WTC11 (cell line): ENCODE measurements at regions not wholly inside any gene's neighbourhood (a gene's known extent, or its start where the extent isn't known, plus 50 kb on each side); places are given as distances from the start of the nearest gene placed in this dataset.

ENCODE experiments used
- ATAC-seq: fragments of 200-7000 bp; cut with Tn5 transposase; 2 replicates; pipeline ENCODE4 v1.10.0; 2021; ENCODE audit warnings: mild to moderate bottlenecking, moderate library complexity
- CTCF ChIA-PET: fragments of 300-600 bp; sonication (Branson Sonifier 250); formaldehyde crosslinking; loops from one replicate; lab custom pipeline; 2021; ENCODE audit warnings: antibody characterized with exemption; lab: Charles Lee
- POLR2A ChIA-PET: fragments of 350-600 bp; sonication (Branson Sonifier 250); formaldehyde crosslinking; loops from one replicate; lab custom pipeline; 2021; ENCODE audit warnings: antibody characterized with exemption; lab: Charles Lee
- DNase-seq: peaks from one replicate; pipeline ENCODE4 v3.0.0; 2021; ENCODE audit warnings: low spot score
- H3K27ac Mint-ChIP-seq: 2 replicates; pipeline ENCODE4 v1.8.0; 2021; ENCODE audit warnings: mixed read lengths
- H3K27me3 Mint-ChIP-seq: 2 replicates; pipeline ENCODE4 v1.8.0; 2021; ENCODE audit warnings: low read depth, mild to moderate bottlenecking, moderate library complexity, mixed read lengths
- H3K36me3 Mint-ChIP-seq: 2 replicates; pipeline ENCODE4 v1.8.0; 2021; ENCODE audit warnings: mixed read lengths
- H3K4me1 Mint-ChIP-seq: 2 replicates; pipeline ENCODE4 v1.8.0; 2022; ENCODE audit warnings: mixed read lengths
- H3K4me3 Mint-ChIP-seq: 2 replicates; pipeline ENCODE4 v1.8.0; 2021; ENCODE audit warnings: mild to moderate bottlenecking, moderate library complexity, mixed read lengths
- H3K9me3 Mint-ChIP-seq: 2 replicates; pipeline ENCODE4 v1.8.0; 2021; ENCODE audit warnings: mixed read lengths
- ATF1 ChIP-seq: sonication (generic); formaldehyde crosslinking; IDR thresholded peaks from 2 replicates; pipeline ENCODE4 v1.8.1; 2023; ENCODE audit warnings: mild to moderate bottlenecking, moderate library complexity, missing genetic modification reagents
- ELF4 ChIP-seq: sonication (generic); formaldehyde crosslinking; IDR thresholded peaks from 2 replicates; pipeline ENCODE4 v1.8.1; 2022; ENCODE audit warnings: low read depth, mild to moderate bottlenecking, moderate library complexity, missing genetic modification reagents
- ESRRA ChIP-seq: sonication (generic); formaldehyde crosslinking; IDR thresholded peaks from 2 replicates; pipeline ENCODE4 v1.8.1; 2022; ENCODE audit warnings: mild to moderate bottlenecking, missing genetic modification reagents, borderline replicate concordance
- FOXJ3 ChIP-seq: sonication (generic); formaldehyde crosslinking; IDR thresholded peaks from 2 replicates; pipeline ENCODE4 v1.9.0; 2021; ENCODE audit warnings: missing genetic modification reagents, mild to moderate bottlenecking, borderline replicate concordance
- GTF2I ChIP-seq: fragments of 250-450 bp; sonication (Bioruptor Pico); conservative IDR thresholded peaks from 2 replicates; pipeline ENCODE4 v1.4.0; 2021; ENCODE audit warnings: mild to moderate bottlenecking
- HMGA2 ChIP-seq: fragments of 250-450 bp; sonication (Bioruptor Pico); IDR thresholded peaks from 2 replicates; pipeline ENCODE4 v1.4.0; 2021; ENCODE audit warnings: mild to moderate bottlenecking, moderate library complexity
- SOX15 ChIP-seq: fragments of 250-450 bp; sonication (Bioruptor Pico); IDR thresholded peaks from 2 replicates; pipeline ENCODE4 v1.9.0; 2021; ENCODE audit warnings: mild to moderate bottlenecking
- ZBTB21 ChIP-seq: sonication (generic); formaldehyde crosslinking; IDR thresholded peaks from 2 replicates; pipeline ENCODE4 v1.8.1; 2023; ENCODE audit warnings: mild to moderate bottlenecking, missing genetic modification reagents, borderline replicate concordance
- ZNF121 ChIP-seq: sonication (generic); formaldehyde crosslinking; IDR thresholded peaks from 2 replicates; pipeline ENCODE4 v1.8.0; 2023; ENCODE audit warnings: missing genetic modification reagents
- ZNF219 ChIP-seq: sonication (generic); formaldehyde crosslinking; IDR thresholded peaks from 2 replicates; pipeline ENCODE4 v1.8.0; 2023; ENCODE audit warnings: missing genetic modification reagents, mild to moderate bottlenecking, borderline replicate concordance
- ZNF232 ChIP-seq: sonication (generic); formaldehyde crosslinking; IDR thresholded peaks from 2 replicates; pipeline ENCODE4 v1.8.0; 2022; ENCODE audit warnings: mild to moderate bottlenecking, missing genetic modification reagents
- ZNF416 ChIP-seq: fragments of 250-450 bp; sonication (Bioruptor Pico); IDR thresholded peaks from 2 replicates; pipeline ENCODE4 v1.9.0; 2021; ENCODE audit warnings: mild to moderate bottlenecking, inconsistent platforms
- TF ChIP-seq, protein P1 (sequence below): sonication (generic); formaldehyde crosslinking; IDR thresholded peaks from 2 replicates; pipeline ENCODE4 v1.8.1; 2022; ENCODE audit warnings: low read depth, mild to moderate bottlenecking, moderate library complexity, missing genetic modification reagents, borderline replicate concordance
- TF ChIP-seq, protein P2 (sequence below): sonication (generic); formaldehyde crosslinking; IDR thresholded peaks from 2 replicates; pipeline ENCODE4 v1.8.1; 2023; ENCODE audit warnings: mild to moderate bottlenecking, moderate library complexity, missing genetic modification reagents
- TF ChIP-seq, protein P3 (sequence below): fragments of 250-450 bp; sonication (Bioruptor Pico); IDR thresholded peaks from 2 replicates; pipeline ENCODE4 v1.8.0; 2021; ENCODE audit warnings: mild to moderate bottlenecking
- TF ChIP-seq, protein P4 (sequence below): sonication (generic); formaldehyde crosslinking; IDR thresholded peaks from 2 replicates; pipeline ENCODE4 v1.8.1; 2022; ENCODE audit warnings: missing genetic modification reagents, borderline replicate concordance
- TF ChIP-seq, protein P5 (sequence below): sonication (generic); formaldehyde crosslinking; IDR thresholded peaks from 2 replicates; pipeline ENCODE4 v1.8.1; 2022; ENCODE audit warnings: mild to moderate bottlenecking, moderate library complexity, missing genetic modification reagents
- TF ChIP-seq, protein P6 (sequence below): sonication (generic); formaldehyde crosslinking; IDR thresholded peaks from 2 replicates; pipeline ENCODE4 v1.8.0; 2023; ENCODE audit warnings: mild to moderate bottlenecking, missing genetic modification reagents

DNA sequence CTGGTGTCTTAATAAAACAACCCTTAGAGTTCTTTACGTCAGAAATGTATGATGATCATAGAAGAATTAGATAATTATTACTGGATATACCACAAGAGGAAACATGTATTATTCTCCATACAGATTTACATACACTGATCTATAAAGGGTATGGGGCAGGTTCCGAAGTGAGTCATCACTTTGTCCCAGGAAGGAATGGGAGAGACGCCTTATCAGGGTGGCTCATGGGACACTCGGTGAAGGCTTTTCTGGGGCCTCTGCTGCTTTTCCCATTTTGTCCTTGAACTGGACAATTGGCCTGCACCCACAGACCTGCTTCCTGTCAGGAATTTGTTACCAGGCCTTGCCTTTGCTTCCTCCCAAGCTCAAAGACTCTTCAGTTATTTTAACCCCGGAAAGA lies 233.8 kb upstream of the RUNX1 start (continued):
- TF ChIP-seq, protein P1, sequence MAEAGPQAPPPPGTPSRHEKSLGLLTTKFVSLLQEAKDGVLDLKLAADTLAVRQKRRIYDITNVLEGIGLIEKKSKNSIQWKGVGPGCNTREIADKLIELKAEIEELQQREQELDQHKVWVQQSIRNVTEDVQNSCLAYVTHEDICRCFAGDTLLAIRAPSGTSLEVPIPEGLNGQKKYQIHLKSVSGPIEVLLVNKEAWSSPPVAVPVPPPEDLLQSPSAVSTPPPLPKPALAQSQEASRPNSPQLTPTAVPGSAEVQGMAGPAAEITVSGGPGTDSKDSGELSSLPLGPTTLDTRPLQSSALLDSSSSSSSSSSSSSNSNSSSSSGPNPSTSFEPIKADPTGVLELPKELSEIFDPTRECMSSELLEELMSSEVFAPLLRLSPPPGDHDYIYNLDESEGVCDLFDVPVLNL (CRISPR knock-in tag): no peak
- TF ChIP-seq, protein P2, sequence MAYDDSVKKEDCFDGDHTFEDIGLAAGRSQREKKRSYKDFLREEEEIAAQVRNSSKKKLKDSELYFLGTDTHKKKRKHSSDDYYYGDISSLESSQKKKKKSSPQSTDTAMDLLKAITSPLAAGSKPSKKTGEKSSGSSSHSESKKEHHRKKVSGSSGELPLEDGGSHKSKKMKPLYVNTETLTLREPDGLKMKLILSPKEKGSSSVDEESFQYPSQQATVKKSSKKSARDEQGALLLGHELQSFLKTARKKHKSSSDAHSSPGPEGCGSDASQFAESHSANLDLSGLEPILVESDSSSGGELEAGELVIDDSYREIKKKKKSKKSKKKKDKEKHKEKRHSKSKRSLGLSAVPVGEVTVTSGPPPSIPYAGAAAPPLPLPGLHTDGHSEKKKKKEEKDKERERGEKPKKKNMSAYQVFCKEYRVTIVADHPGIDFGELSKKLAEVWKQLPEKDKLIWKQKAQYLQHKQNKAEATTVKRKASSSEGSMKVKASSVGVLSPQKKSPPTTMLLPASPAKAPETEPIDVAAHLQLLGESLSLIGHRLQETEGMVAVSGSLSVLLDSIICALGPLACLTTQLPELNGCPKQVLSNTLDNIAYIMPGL (CRISPR knock-in tag): no peak
- no peak for TF ChIP-seq ZNF219

DNA sequence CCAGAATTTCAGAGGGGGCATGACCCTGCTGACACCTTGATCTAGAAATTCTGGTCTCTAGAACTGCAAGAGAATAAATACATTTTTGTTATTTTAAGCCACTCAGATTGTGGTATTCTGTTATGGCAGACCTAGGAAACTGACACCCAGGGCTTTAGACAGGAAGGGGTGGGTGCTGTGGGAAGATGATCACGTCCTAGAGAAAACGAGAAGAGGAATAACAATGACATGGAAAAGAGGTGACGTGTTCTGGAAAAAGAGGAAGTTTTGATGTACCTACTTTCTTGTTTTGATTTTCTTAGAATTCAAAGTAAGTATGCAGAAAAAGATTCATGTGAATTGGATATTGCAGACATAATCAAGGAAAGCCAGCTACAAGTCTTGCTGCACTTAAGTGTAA lies 232.9 kb upstream of the RUNX1 start:
- no peak for ATAC-seq
- DNase-seq: no peak
- ChIA-PET POLR2A (no interaction called here), CTCF (no interaction called here)
- H3K4me3 Mint-ChIP-seq: no peak overlapping the region
- no peak overlapping the region for H3K27ac Mint-ChIP-seq
- H3K9me3 Mint-ChIP-seq: peaks cover 8% of the 10 kb centered on the region; the same call in 1 of the 2 replicates
- H3K4me1 Mint-ChIP-seq: peaks cover 8% of the 10 kb centered on the region; the same call in 1 of the 2 replicates
- no peak for TF ChIP-seq ESRRA (CRISPR knock-in tag)
- no peak for TF ChIP-seq FOXJ3 (CRISPR knock-in tag)
- TF ChIP-seq, protein P3, sequence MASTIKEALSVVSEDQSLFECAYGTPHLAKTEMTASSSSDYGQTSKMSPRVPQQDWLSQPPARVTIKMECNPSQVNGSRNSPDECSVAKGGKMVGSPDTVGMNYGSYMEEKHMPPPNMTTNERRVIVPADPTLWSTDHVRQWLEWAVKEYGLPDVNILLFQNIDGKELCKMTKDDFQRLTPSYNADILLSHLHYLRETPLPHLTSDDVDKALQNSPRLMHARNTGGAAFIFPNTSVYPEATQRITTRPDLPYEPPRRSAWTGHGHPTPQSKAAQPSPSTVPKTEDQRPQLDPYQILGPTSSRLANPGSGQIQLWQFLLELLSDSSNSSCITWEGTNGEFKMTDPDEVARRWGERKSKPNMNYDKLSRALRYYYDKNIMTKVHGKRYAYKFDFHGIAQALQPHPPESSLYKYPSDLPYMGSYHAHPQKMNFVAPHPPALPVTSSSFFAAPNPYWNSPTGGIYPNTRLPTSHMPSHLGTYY (CRISPR knock-in tag): no peak
- TF ChIP-seq, protein P4, sequence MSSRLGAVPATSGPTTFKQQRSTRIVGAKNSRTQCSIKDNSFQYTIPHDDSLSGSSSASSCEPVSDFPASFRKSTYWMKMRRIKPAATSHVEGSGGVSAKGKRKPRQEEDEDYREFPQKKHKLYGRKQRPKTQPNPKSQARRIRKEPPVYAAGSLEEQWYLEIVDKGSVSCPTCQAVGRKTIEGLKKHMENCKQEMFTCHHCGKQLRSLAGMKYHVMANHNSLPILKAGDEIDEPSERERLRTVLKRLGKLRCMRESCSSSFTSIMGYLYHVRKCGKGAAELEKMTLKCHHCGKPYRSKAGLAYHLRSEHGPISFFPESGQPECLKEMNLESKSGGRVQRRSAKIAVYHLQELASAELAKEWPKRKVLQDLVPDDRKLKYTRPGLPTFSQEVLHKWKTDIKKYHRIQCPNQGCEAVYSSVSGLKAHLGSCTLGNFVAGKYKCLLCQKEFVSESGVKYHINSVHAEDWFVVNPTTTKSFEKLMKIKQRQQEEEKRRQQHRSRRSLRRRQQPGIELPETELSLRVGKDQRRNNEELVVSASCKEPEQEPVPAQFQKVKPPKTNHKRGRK (CRISPR knock-in tag): no peak
- TF ChIP-seq ZNF232 (CRISPR knock-in tag): no peak
- TF ChIP-seq ZNF121 (CRISPR knock-in tag): no peak
- no peak for TF ChIP-seq GTF2I
- no peak for TF ChIP-seq ELF4 (CRISPR knock-in tag)
- no peak for TF ChIP-seq ZBTB21
- TF ChIP-seq, protein P5, sequence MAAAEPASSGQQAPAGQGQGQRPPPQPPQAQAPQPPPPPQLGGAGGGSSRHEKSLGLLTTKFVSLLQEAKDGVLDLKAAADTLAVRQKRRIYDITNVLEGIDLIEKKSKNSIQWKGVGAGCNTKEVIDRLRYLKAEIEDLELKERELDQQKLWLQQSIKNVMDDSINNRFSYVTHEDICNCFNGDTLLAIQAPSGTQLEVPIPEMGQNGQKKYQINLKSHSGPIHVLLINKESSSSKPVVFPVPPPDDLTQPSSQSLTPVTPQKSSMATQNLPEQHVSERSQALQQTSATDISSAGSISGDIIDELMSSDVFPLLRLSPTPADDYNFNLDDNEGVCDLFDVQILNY (CRISPR knock-in tag): no peak
- no peaks in the 10 kb centered on the region for H3K27me3 Mint-ChIP-seq
- H3K36me3 Mint-ChIP-seq: no peaks in the 10 kb centered on the region

DNA sequence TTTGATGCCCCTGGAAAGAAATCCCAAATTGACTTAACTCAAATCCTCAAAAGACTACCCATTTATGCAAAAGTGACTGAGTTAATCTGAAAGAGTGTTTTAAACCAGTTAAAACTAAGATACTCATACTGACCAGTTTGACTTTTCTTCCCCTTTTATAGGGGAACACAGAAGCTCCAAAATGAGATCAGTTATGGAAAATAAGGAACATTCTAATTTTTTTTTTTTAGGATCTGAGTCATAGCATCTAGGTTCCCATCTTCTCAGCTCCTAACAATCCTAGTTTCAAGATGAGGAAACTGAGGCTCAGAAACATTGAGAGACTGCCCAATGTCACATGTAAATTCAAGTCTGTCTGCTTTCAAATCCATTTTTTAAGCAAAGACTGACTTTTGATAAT lies 231.1 kb upstream of the RUNX1 start:
- Mint-ChIP-seq H3K4me1 (peaks cover 8% of the 10 kb centered on the region; the same call in 1 of the 2 replicates), H3K27ac (no peak overlapping the region), H3K27me3 (no peaks in the 10 kb centered on the region), H3K4me3 (no peak overlapping the region), H3K9me3 (no peaks in the 10 kb centered on the region), H3K36me3 (no peaks in the 10 kb centered on the region)
- ChIA-PET CTCF (no interaction called here), POLR2A (no interaction called here)
- TF ChIP-seq, protein P2 (CRISPR knock-in tag): no peak
- no peak for TF ChIP-seq ZNF219
- no peak for TF ChIP-seq SOX15 (CRISPR knock-in tag)
- TF ChIP-seq ZNF416 (CRISPR knock-in tag): no peak
- TF ChIP-seq, protein P6, sequence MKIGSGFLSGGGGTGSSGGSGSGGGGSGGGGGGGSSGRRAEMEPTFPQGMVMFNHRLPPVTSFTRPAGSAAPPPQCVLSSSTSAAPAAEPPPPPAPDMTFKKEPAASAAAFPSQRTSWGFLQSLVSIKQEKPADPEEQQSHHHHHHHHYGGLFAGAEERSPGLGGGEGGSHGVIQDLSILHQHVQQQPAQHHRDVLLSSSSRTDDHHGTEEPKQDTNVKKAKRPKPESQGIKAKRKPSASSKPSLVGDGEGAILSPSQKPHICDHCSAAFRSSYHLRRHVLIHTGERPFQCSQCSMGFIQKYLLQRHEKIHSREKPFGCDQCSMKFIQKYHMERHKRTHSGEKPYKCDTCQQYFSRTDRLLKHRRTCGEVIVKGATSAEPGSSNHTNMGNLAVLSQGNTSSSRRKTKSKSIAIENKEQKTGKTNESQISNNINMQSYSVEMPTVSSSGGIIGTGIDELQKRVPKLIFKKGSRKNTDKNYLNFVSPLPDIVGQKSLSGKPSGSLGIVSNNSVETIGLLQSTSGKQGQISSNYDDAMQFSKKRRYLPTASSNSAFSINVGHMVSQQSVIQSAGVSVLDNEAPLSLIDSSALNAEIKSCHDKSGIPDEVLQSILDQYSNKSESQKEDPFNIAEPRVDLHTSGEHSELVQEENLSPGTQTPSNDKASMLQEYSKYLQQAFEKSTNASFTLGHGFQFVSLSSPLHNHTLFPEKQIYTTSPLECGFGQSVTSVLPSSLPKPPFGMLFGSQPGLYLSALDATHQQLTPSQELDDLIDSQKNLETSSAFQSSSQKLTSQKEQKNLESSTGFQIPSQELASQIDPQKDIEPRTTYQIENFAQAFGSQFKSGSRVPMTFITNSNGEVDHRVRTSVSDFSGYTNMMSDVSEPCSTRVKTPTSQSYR (CRISPR knock-in tag): no peak
- no peak for TF ChIP-seq ATF1 (CRISPR knock-in tag)
- TF ChIP-seq HMGA2 (CRISPR knock-in tag): no peak
- DNase-seq (no peak), ATAC-seq (no peak)
